ENCODE measurements at regions not wholly inside any gene's neighbourhood (a gene's known extent, or its start where the extent isn't known, plus 50 kb on each side); places are given as distances from the start of the nearest gene placed in this dataset.

- TF ChIP-seq MXD1 (CRISPR knock-in tag; IDR thresholded peaks at IDR 0.05) (no peak), NFIC (IDR thresholded peaks at IDR 0.05; ENCODE audit: low read length) (no peak), IRF2 (CRISPR knock-in tag; IDR thresholded peaks at IDR 0.05) (no peak), STAT6 (CRISPR knock-in tag; IDR thresholded peaks at IDR 0.05; ENCODE audit: borderline replicate concordance) (no peak), CTCF (CRISPR knock-in tag; IDR thresholded peaks at IDR 0.05) (no peak), FOXM1 (CRISPR knock-in tag; IDR thresholded peaks at IDR 0.05) (no peak), NFIB (CRISPR knock-in tag; IDR thresholded peaks at IDR 0.05; ENCODE audit: borderline replicate concordance) (no peak), ZIK1 (CRISPR knock-in tag; IDR thresholded peaks at IDR 0.05; ENCODE audit: borderline replicate concordance, low read depth) (no peak)
Measured at GRCh38 chr4:186819342-186820086, 95.9 kb upstream of the FAT1 start.
